HG02840 (cell line): ENCODE measurements at regions not wholly inside any gene's neighbourhood (a gene's known extent, or its start where the extent isn't known, plus 50 kb on each side); places are given as distances from the start of the nearest gene placed in this dataset.

Source experiments
- ATAC-seq: cut with Tn5 transposase; IDR thresholded peaks from one replicate; pipeline ENCODE4 v1.9.1; 2021; ENCODE audit warnings: mild to moderate bottlenecking, moderate library complexity, moderate number of reproducible peaks; ENCODE audit not compliant: unreplicated experiment, low FRiP score

GRCh38 chr6:22970004-22970403 lies 400.6 kb downstream of the HDGFL1 start:
- ATAC-seq: no peak

GRCh38 chr6:22972771-22973170 lies 403.4 kb downstream of the HDGFL1 start:
- ATAC-seq: no peak

DNA sequence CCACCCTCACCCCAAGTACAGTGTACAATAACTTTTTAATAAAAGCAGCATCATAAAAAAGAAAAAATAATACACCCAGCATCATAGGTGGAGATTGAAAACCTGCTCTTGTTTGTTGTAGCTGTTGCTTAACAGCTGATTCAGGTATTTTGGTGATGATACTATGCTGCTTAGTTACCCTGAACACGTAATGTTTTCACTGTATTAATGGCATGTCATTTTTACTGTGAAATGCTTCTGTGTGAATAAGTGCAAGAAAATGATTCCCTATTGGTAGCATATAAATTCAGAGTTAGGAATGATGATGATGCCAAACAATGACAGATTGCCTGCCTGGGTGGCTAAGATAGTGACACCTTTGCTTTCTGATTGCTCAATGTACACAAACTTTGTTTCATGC lies 405.7 kb downstream of the HDGFL1 start:
- ATAC-seq: no peak

DNA sequence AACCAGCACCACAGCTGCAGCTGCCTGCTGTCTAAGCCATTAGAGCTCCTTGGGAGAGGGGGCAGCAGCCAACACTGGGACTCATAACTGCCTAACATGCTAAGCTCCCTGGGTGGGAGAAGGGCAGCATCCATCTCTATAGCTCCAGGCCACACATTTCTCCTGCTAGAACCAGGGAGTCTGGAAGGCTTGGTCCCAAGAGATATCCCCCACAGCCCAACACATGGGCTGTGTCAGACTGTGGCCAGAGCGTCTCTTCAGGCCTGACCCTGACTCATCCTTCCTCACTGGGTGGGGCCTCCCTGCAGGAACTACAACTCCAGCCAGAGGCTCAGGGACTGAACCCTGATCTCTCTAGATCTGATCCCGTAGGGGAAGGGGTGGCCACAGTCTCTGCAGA lies 411.1 kb downstream of the HDGFL1 start:
- no peak for ATAC-seq

- ATAC-seq: no peak
These were observed 432.8 kb downstream of the HDGFL1 start for GRCh38 chr6:23002044-23002619.

DNA sequence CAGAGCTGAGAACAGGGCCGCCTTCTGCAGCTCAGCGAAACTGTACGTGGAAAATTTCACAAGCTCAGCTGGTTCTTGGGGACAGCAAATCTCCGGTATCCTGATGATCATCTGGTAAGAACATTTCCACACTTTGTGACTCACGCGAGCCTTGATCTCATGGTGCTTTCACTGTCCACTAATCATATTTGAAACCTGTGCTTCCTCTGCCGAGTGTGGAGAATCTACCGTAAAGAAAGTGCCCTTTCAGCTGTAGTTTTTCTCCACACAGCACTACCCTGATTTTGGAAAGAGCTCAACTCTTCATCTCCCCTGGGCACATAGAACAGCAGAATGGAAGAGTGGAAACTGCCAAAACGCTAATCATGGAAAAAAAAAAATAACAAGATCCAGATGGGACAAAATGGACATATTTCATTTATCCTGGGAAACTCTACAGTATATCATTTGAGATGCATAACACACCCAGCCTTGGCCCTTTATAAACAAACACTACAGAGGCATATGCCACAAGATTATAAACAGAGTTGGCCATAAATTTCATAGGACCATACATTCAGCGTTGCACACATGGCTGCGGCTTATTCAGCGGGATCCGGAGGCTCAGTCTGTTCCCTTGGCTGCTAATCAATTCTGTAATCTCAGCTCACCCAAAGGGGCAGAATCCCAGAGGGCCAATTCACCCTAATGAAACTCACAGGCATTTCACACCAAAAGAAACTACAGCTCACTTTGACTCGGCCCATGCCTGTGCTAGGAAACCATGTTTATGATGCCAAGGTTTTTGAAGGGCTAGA lies 434.5 kb downstream of the HDGFL1 start:
- no peak for ATAC-seq

GRCh38 chr6:23006656-23007055 lies 437.3 kb downstream of the HDGFL1 start:
- no peak for ATAC-seq

DNA sequence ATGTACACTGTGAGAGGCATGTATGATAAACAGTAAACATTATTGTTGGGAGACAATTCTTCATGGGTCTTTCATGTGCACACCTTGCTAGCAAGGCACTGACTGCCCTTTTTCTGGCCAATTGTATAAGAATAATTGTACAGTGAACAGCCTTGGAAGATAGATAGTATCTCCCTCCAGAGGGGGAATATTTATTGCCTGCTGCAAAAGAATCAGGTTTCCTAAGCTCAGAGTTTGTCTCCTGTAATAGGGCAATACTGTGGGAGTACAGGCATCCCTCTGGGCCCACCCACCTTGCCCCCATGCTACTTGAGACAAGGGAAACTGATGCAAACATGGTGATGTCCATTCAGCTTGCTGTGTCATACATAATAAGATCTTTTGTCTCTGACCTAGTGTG lies 442.2 kb downstream of the HDGFL1 start:
- ATAC-seq: no peak

- no peak for ATAC-seq
These were observed 444.4 kb downstream of the HDGFL1 start for GRCh38 chr6:23013776-23014175.

DNA sequence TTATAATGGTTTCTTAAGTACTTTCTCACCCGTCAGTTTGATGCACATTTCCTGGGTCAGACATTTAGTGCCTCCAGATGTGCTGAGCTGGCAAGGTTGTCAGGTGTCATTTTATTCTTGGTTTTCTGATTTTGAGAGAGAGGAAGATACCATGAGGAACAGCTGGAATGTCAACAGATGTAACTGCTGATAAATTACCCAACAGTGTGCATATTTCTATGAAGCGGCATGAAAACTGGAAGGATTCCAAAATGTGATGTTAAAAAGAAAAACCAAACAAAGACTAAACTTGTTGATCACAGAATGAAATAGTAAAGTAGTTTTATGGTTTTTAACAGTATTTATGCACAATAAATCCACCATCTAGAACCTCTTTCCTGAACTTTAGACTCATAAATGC lies 447.3 kb downstream of the HDGFL1 start:
- no peak for ATAC-seq

- no peak for ATAC-seq
These were observed 452.1 kb downstream of the HDGFL1 start for GRCh38 chr6:23021487-23021886.

DNA sequence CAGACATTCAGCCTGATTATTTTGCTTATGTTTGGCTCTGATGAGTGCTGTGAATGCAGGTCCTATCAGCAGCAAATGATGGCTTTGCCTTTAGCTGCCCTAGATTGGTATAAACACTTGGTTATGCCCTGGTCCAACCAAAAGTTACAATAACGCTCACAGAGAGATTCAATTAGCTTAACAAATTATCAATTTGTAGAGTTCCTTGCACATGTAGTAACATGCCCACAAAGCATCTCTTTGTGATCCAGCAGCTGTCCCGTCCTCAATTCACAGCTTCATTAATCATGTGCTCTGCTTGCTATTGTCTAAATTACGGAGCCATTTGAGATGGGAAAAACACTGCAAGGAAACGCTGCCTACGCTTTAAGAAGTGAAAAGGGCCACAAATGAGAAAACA lies 457.9 kb downstream of the HDGFL1 start:
- no peak for ATAC-seq

DNA sequence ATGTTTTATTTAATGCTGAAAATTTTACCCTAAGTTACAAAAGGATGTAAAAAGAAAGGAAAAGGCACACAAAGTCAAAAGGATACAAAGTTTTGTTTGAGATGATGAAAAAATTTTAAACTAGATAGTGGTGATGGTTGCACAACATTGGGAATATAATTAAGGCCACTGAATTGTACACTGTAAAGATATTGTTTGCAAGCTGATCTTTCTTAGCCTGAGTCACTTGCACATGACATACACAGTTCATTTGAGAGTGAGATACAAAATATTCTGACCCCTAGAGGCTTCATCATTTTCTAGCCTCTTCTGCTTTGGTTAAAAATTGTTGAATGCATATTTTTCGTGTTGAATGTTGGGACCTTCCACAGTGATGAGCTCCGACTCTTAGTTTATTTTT lies 462.6 kb downstream of the HDGFL1 start:
- no peak for ATAC-seq

DNA sequence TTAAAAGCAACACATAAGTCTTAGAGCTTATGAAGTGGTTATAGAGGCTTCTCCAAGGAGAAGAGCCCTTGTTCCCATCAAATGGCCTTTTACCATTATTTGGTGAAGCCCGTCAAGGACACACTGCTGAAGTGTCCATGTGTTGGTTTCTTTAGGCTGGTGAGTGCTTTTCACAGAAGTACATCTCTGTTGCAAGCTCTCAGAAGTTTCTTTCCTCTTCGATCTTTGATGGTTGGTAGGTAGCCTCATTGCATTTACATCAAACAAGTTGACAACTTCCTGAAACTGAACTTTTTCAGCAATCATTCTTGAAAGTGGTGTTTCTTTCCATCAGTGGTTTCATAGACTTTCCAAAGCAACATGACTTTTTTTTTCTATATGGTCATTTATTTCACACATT lies 465.6 kb downstream of the HDGFL1 start:
- ATAC-seq: no peak

DNA sequence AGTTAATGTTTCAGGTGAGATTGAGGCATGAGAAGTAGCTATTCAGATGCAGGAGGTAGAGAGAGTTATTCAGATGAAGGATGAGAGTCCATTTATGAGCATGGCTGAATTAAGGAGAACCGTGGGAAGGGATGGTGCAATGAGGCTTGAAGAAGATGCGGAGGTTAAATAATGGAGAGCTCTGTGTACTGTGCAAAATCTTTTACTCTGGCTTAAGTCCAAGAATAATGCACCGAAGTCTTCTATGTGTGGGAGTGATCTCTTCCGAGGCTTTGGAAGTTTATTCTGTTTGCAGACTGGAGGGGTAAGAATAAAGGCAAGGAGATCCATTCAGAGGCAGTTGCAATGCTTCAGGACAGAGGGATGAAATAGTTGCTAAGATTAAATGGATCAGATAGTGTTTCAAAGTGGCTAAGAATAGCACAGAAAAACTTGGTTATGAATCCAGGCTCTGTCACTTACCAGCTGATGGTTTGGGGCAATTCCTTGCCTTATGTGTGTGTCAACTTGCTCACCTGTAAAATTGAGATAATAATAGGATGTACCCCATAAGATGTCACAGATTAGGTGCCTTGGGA lies 467.1 kb downstream of the HDGFL1 start:
- no peak for ATAC-seq

- ATAC-seq: no peak
These were observed 471.5 kb downstream of the HDGFL1 start for GRCh38 chr6:23040899-23041298.

DNA sequence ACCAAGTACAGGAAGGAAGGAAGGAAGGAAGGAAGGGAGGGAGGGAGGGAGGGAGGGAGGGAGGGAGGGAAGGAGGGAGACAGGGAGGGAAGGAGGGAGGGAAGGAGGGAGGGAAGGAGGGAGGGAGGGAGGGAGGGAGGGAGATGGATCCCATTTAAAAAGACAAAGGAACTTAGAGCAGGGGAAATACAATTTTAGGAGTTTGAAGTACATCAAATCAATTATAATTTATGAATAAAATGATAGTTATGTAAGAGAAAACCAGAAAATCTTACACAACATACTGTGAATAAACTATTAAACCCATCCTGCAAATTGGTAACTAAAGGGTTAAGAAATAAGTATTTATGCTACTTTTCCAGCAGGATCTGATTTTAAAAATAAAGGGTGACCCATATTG lies 475.9 kb downstream of the HDGFL1 start:
- ATAC-seq: no peak

- ATAC-seq: no peak
These were observed 486.2 kb downstream of the HDGFL1 start for GRCh38 chr6:23055523-23055922.

DNA sequence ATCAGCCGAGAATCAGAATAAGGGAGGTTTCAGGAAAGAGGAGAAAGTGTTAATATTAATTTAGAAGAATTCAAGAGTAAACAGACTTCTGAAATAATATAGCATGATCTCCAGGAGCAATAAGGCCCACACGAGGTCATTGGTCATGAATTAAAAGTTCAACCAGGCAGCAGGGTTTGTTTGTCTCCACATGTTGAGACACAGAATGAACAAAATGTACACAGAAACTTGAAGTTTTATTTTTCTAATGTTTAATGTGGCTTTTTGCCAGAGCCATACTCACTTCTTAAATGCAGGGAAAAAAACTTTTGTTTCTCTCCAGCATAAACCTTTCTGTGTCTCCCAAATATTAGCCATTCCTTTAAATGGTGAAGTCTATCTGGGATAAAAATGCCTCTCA lies 504.5 kb downstream of the HDGFL1 start:
- ATAC-seq: no peak

DNA sequence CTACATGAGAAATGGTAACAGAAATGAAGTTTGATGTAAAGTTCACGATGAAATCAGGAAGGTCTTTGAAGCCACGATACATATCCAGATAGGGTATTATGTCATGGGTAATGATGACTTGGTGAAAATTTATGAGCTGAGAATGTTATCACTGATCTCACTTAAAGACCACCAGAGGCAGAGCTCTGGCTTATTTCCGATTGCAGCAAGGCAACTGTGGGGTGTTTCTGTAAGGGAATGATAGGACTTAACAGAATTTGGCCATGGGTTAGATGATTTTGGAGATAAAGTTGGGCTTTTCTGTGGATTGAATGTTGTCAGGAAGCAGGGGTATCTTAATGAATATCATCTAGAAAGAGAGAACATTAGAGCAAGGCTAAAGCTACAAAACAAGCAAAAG lies 508.4 kb downstream of the HDGFL1 start:
- no peak for ATAC-seq

DNA sequence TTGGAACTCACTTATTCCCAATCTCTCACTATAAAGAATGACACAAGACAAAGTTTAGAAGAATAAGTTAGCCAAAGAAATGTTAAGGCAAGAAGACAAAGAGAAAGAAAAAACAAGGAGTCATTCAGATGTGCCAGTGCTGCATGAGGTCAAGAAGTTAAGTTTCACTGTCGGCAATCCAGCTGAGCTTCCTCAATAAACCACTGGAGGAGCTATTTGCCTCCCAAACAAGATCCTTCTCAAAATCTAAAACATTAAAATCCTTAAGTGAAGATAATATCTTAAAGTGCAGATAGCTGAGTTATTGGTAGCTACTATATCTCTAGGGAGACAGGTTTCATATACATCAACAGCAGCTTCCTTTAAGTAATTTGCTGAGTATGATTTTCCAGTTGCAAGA lies 512.3 kb downstream of the HDGFL1 start:
- no peak for ATAC-seq

DNA sequence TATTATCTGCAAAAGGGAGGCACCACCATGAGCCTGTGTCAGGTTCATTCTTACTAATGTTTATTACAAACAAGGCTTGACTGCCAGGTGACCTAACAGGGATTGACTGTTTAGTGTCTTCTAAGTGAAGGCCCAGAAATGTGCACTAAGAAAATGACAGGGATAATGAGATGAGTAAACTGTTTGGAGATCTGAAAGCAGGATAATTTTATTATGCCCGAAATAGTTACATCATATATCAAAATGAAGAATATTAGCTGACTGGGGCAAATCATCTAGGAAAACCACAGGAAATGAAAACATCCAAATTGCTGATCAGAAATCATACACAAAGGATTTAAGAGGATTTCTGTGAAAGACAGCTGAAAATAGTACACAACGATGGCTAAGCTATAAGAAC lies 516.7 kb downstream of the HDGFL1 start:
- ATAC-seq: no peak
